ENCODE measurements at regions not wholly inside any gene's neighbourhood (a gene's known extent, or its start where the extent isn't known, plus 50 kb on each side); places are given as distances from the start of the nearest gene placed in this dataset.

GRCh38 chr10:46096909-46097575 lies 51.0 kb upstream of the MSMB start:
- H3K79me2 ChIP-seq (ENCODE audit: control insufficient read depth, insufficient read depth, low read length), result no peaks in the 10 kb centered on the region
- no peak overlapping the region for H3K9ac ChIP-seq (replicated peaks; ENCODE audit: extremely low read depth, insufficient read depth, low read length)
- no peaks in the 10 kb centered on the region for H3K27me3 ChIP-seq (ENCODE audit: control insufficient read depth in 2 of 2, insufficient read depth in 2 of 2, low read length in 2 of 2)
- DNase-seq (ENCODE audit: low read depth, low spot score) (peak; percentile 23), FAIRE-seq (no peak)
- dilution Hi-C loops (cut with MboI; ENCODE audit: extremely low pct_ligation_motif_present, low sequenced_read_pairs) (no loop called here), intact Hi-C loops (cut with micrococcal nuclease) (loop anchor here (2.0 kb wide), 1 partner anchor 66 kb away; the partner anchor contains the start of gene NCOA4)
- no peaks in the 10 kb centered on the region for H4K20me1 ChIP-seq (replicated peaks; ENCODE audit: control insufficient read depth, extremely low read depth, insufficient read depth, low read length)
- ChIA-PET CTCF (no interaction called here), POLR2A (no interaction called here)
- no peaks in the 10 kb centered on the region for H3K9me3 ChIP-seq (replicated peaks; ENCODE audit: control insufficient read depth, insufficient read depth, low read length)
- H3K36me3 ChIP-seq (ENCODE audit: control insufficient read depth in 2 of 2, extremely low read depth in 1 of 2, insufficient read depth in 2 of 2, low read length in 2 of 2), result no peaks in the 10 kb centered on the region
- no peak overlapping the region for H2AFZ ChIP-seq (ENCODE audit: low read depth, low read length)
- no TSS peak for BruUV-seq (replicated peaks)
- TF ChIP-seq FOS (IDR thresholded peaks at IDR 0.05; ENCODE audit: borderline replicate concordance, insufficient read depth, low read length), result peak; percentile 24
- no peak for TF ChIP-seq EZH2 (IDR thresholded peaks at IDR 0.05; ENCODE audit: borderline replicate concordance, low read depth, low read length, severe bottlenecking)
- no peak overlapping the region for H3K4me3 ChIP-seq (replicated peaks in 1 of 3; ENCODE audit: insufficient read depth in 1 of 3, low read depth in 1 of 3, low read length in 3 of 3)
- H3K27ac ChIP-seq (ENCODE audit: insufficient read depth, low read depth, low read length), result no peak overlapping the region
- peak overlapping the region; percentile 30 for H3K4me2 ChIP-seq (ENCODE audit: insufficient read depth, low read length)
- no peaks in the 10 kb centered on the region for H3K9me1 ChIP-seq (replicated peaks; ENCODE audit: control insufficient read depth, extremely low read depth, insufficient read depth, low read length)
- H3K4me1 ChIP-seq (ENCODE audit: control insufficient read depth, extremely low read depth, insufficient read depth, low read length), result peaks cover 12% of the 10 kb centered on the region

- Histone ChIP-seq H4K20me1 (replicated peaks; ENCODE audit: control insufficient read depth, extremely low read depth, insufficient read depth, low read length) (no peaks in the 10 kb centered on the region), H3K9ac (replicated peaks; ENCODE audit: extremely low read depth, insufficient read depth, low read length) (no peak overlapping the region), H3K36me3 (ENCODE audit: control insufficient read depth in 2 of 2, extremely low read depth in 1 of 2, insufficient read depth in 2 of 2, low read length in 2 of 2) (no peaks in the 10 kb centered on the region), H3K4me3 (replicated peaks in 1 of 3; ENCODE audit: insufficient read depth in 1 of 3, low read depth in 1 of 3, low read length in 3 of 3) (no peak overlapping the region), H3K4me1 (ENCODE audit: control insufficient read depth, extremely low read depth, insufficient read depth, low read length) (peaks cover 12% of the 10 kb centered on the region), H3K79me2 (ENCODE audit: control insufficient read depth, insufficient read depth, low read length) (no peaks in the 10 kb centered on the region), H2AFZ (ENCODE audit: low read depth, low read length) (no peak overlapping the region), H3K27me3 (ENCODE audit: control insufficient read depth in 2 of 2, insufficient read depth in 2 of 2, low read length in 2 of 2) (no peaks in the 10 kb centered on the region), H3K9me1 (replicated peaks; ENCODE audit: control insufficient read depth, extremely low read depth, insufficient read depth, low read length) (no peaks in the 10 kb centered on the region), H3K27ac (ENCODE audit: insufficient read depth, low read depth, low read length) (no peak overlapping the region), H3K4me2 (ENCODE audit: insufficient read depth, low read length) (no peak overlapping the region), H3K9me3 (replicated peaks; ENCODE audit: control insufficient read depth, insufficient read depth, low read length) (no peaks in the 10 kb centered on the region)
- dilution Hi-C loops (cut with MboI; ENCODE audit: extremely low pct_ligation_motif_present, low sequenced_read_pairs) (no loop called here), intact Hi-C loops (cut with micrococcal nuclease) (loop anchor here (2.0 kb wide), 1 partner anchor 67 kb away; the partner anchor contains the start of gene NCOA4)
- BruUV-seq (replicated peaks), result no TSS peak
- FAIRE-seq (no peak), DNase-seq (ENCODE audit: low read depth, low spot score) (no peak)
- no peak for TF ChIP-seq POLR2A (IDR thresholded peaks at IDR 0.05; ENCODE audit: low read depth, low read length)
- ChIA-PET POLR2A (no interaction called here), CTCF (no interaction called here)
These were observed 51.7 kb upstream of the MSMB start for GRCh38 chr10:46097576-46098317.

Measured in endothelial cell of umbilical vein (primary cell).